Amniotic epithelial cell (primary cell): ENCODE measurements at regions not wholly inside any gene's neighbourhood (a gene's known extent, or its start where the extent isn't known, plus 50 kb on each side); places are given as distances from the start of the nearest gene placed in this dataset.

ENCODE experiments used
- DNase-seq: peaks from one replicate; pipeline ENCODE4 v3.0.0-alpha.2; 2010; ENCODE audit warnings: low read depth

DNA sequence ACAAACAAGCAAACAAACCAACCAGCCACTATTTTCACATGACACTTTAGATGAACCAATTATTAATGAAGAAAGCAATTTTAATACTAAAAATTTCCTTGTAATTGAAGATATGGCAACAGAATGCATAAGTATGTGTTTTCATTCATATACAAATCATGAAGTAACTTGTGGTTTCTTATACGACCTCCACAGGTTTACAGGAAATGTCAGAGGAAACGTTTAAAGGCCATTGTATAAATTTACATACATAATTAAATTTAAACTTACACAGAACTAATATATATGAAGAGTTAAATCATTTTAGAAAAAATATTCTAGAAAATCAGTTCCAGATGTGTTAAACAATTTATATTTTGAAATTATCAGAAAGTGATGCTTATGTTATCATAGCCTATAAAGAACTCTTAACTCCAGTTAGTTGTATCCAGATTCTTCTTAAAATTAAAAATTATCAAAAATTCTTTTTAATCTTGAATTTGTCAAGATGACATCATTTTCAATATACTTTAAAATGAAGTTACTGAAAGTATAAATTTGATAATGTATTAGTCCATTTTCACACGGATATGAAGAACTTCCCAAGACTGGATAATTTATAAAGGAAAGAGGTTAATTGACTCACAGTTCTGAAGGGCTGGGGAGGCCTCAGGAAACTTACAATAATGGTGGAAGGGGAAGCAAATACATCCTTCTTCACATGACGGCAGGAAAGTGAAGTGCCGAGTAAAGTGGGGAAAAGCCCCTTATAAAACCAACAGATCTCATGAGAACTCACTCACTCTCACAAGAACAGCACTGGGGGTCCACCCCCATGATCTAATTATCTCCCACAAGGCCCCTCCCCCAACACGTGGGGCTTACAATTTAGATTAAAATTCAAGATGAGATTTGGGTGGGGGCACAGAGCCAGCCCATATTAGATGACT is 192.0 kb downstream of the PIK3R1 start:
- no peak for DNase-seq

- no peak for DNase-seq
Observed at GRCh38 chr5:68408345-68408871, 192.9 kb downstream of the PIK3R1 start.

DNA sequence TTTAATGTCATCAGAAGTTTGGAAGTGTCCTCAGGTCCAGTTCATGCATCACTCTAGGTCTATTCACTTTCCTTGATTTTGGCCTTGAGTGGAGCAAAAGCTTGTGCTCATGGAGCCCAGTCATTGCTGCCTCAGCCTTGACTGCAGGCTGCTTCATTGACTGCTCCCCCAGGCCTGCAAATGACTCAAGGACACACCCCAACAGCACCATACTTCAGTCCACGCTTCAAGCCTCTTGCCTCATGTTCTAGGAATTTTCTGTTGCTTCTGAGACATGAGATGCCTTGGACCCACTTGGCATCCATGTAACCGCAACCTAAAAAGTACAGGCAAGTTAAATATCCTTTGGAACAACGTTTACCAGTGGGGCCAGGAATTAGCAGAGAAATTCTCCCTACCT is 193.7 kb downstream of the PIK3R1 start:
- DNase-seq: peak; percentile 73

DNA sequence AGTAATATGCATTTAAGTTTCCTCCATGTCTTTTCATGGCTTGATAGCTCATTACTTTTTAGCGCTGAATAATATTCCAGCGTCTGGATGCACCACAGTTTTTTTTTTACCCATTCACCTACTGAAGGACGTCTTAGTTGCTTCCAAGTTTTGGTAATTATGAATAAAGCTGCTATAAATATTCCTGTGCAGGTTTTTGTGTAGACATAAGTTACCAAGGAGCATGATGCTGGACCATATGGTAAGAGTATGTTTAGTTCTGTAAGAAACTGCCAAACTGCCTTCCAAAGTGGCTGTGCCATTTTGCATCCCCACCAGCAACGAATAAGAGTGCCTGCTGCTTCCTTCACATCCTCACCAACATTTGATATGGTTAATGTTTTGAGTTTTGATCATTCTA is 195.6 kb downstream of the PIK3R1 start:
- no peak for DNase-seq

DNA sequence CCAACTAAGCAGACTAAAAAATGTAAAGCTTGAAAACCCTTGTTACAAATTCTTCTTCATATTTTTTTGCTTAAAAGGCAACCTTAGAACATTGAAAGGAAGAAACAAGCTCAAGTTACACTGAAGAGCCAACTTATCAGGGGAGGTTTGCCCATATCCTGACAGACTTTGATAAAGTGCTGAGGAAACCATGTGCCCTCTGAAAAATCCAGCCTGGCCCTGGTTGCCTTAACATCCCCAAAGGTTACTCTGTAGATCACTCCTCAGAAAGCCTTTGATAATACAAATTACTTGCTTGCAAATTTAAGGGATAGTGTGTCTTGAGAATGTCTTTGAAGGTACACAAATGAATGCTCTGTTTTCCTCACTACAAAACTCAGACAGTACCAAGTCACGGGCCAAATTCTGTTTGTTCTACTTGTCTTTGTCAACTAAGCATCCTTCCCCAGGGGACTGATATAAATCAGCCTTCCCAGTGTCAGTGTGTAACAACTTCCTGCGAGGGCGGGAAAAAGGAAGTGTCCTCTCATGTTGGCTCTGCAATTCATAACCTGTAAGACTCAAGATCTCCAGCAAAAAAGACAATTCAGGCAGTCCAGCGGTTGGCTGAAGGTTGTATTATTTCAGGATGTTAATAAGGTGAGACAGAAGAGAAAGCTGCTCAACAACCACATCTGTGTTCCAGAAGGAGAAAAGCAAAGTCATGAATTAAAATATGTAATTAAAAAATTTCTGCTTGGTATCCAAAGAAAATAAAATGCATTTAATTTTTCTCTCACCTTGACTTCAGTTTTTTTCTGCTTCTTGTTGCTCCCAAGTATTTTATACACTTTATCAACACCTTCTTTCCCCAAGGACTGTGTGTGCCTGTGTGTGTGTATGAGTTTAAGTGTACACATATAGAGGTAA is 199.9 kb downstream of the PIK3R1 start:
- DNase-seq: no peak

DNA sequence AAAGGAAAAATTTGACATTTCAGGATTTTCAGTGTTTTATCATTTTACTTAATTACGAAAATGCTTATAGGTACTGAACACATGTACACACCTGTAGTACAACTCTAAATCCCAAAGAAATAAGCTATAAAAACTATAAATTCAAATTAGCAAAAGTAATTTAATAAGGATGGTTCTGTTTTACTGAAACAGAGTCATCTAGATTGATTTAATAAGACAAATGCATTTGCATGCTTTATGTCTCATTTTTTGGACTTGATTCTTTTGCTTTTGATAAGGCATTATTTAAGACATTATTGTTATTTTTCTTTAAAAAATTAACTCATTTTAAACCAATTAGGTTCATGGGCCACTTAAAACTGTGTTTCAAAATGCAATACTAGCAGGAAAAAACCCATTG is 201.2 kb downstream of the PIK3R1 start:
- no peak for DNase-seq

DNA sequence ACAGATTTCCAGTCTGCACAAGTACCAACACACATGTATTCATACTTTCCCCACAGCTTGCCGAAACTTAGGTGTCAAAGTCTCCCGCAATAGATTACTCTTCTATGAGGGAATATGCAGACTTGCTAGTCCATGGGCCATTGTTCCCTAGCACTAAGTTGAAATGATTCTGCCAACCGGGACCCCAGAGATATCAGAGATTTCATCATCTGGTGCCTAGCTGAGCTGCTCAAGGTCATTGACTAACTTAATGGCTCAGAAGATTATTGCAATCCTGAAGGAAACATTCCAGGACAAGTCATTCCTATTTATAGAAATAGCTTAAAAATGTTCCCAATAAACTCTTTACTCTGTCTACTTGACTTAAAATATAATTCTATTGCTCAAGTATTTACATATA is 202.6 kb downstream of the PIK3R1 start:
- peak; percentile 65 for DNase-seq

DNA sequence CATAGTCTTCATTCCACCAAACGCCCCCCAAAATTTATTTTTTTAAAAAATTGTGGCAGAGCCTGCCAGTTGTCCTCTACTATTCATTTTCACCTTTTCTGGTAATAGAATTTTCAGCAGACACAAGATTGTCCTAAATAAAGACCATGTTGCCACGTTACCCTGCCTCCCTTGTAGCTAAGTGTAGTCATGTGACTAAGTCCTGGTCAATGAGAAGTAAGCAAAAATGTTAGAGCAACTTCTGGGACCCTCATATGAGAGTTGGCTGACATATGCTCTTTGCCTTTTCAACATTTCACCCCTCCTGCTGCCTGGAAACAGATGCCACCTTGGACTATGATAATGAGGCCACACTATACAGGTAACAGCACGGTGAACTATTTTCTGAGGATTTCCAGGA is 203.1 kb downstream of the PIK3R1 start:
- no peak for DNase-seq

DNA sequence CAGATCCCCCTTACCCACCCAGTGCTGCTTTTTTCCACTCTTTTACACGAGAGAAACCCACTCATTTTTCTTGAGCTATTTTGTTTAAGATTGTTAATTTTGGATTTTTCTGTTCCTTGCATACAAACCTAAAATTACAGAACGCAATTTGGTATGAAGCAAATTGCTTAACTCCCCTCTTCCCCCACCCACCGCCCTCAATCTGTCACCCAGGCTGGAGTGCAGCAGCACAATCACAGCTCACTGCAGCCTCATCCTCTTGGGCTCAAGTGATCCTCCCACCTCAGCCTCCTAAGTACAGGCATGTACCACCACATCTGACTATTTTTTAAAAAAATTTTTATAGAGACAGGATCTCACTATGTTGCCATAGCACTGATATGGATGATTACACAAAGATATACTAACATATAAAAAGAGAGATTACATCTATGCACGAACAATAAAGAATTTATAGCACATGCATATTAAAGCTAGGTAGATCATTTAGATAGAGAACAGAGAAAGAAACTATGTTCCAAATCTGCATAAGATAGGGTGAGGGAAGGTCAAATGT is 203.6 kb downstream of the PIK3R1 start:
- no peak for DNase-seq

- DNase-seq: peak; percentile 53
Observed at GRCh38 chr5:68419637-68420452, 204.3 kb downstream of the PIK3R1 start.

DNA sequence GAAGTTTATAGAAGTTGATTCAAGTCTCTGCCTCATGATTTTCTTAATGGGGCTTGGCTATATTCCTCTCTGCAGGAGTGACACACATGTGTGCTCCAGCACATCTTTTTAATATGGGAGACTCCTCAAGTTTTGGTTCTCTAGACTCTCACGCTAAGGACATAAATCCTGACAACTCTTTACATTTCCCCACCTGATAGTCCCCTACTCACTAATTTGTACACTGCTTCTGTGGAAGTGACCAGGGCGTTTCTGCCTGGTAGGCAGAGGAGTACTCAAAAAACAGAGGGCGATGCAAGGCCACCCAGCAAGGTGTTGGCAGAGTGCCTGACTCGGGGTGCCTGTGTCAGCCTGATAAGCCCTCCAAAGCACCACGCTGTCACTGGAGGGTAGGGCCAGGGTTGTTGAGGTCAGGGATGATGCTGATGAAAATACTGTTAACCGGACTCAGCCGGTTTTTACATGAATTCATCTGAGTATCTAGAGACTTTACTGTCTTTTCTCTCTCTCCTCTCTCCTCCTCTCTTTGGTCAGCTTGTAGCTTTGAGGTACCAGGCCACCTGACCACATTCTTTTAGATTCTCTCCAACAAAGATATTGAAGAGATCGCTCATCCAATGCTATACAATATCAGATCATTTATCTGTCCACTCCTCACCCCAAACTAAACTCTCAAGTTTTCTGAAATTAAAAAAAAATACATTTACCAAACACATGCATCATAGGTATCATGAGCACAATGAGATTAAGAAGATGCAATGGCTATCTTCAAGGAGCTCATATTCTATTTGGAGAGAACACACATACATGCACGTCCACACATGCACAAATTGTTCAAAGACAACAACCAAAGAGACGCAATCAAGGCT is 205.2 kb downstream of the PIK3R1 start:
- DNase-seq: no peak

DNA sequence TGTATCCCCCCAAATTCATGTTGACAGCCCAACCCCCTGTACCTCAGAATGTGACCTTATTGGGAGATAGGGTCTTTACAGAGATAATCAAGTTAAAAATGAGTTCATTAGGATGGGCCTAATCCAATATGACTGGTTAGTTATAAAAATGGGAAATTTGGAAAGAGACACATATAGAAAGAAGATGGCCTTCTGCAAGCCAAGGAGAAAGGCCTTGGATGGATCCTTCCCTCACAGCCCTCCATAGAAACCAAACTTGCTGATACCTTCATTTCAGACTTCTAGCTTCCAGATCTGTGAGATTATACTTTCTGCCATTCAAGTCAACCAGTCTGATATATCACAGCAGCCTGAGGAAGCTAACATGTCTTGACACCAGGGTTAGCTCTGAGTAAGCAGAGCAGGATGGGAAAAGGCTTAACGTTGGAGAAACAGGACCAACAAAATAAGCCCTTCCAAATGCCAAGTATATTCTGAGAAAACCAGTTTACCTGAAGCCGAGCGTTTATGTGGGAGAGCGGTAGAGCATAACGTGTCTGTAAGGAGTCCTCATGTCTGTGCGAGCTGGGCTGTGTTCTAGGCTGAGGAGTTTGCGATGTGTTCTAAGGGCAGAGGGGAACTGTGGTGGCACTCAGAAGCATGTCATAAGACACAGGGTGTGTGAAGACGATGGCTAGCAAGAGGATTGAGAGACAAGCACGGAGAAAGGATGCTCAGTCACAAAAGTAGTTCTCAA is 206.1 kb downstream of the PIK3R1 start:
- no peak for DNase-seq

DNA sequence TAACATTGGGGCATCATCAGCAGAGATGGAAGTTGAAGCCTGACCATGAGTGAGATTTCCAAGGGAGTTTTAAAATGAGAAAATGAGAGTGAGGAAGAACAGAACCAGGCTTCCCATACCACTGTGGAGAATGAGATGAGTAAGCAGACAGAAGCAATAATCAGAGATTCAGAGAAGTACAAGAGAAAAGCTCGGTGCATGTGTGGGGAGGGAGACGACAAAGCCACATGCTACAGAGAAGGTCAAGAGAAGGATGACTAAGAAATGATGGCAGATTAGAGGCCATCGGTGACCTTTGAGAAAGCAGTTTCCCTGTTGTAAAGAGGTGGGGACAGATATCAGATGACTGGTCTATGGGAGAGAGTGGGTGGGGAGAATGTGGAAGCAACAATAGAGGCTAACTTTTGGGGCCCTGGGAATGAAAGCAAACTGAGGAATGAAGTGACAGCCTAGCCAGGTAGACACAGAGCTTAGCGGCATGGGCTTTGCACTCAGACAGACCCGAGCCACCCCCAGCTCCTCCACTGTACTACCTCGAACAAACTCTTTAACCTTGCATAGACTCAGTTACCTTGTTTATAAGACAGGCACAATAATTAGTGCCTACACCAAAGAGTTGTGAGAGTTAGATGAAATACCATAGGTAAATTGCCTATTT is 207.7 kb downstream of the PIK3R1 start:
- no peak for DNase-seq

GRCh38 chr5:68424799-68425537 is 209.4 kb downstream of the PIK3R1 start:
- peak; percentile 58 for DNase-seq

DNA sequence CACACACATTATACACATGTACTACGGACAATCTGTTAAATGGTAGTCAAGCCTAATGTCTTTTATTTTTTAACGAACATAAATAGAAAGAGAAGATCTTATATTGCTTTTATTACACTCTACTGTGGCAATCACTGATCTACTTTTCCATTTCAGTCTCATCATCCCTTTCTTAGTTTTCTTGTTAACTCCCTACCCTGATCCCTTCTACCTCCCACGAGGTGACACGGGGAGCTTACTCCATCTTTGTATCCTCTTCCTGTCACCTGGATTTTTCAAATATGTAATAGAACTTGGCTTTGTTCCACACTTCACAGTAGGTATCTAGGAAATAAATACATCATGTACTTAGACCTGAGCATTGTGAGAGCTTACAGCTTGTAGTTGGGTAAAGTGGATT is 211.0 kb downstream of the PIK3R1 start:
- DNase-seq: no peak

- no peak for DNase-seq
Observed at GRCh38 chr5:68428231-68428811, 212.8 kb downstream of the PIK3R1 start.

- DNase-seq: no peak
Observed at GRCh38 chr5:68429510-68429909, 214.0 kb downstream of the PIK3R1 start.

DNA sequence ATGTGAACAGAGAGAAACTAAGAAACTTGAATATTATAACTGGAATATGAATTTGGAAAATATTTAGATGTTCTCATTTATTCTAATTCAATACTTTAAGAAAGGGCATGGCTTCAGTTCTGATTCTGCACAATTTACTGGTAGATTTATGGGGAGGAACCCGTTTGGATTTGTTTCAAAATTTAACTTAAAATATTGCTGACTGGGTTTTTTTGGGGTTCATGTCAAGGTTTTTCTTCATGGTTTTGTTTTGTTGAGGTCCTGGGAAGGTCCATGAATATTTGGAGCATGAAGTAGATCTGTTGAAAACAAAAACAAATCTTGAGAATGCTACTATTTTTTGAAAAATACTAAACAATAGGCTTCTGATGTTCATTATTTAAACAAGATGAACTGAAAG is 214.7 kb downstream of the PIK3R1 start:
- no peak for DNase-seq
